Inflammatory macrophage (primary cell): ENCODE measurements at regions not wholly inside any gene's neighbourhood (a gene's known extent, or its start where the extent isn't known, plus 50 kb on each side); places are given as distances from the start of the nearest gene placed in this dataset.
A peak's percentile ranks its signal among the peaks of the same experiment; 100 is the strongest.

Experiments
- DNase-seq, 2 donors: peaks; one replicate each; pipeline ENCODE4 v3.0.0-alpha.2; 2020 to 2022

DNA sequence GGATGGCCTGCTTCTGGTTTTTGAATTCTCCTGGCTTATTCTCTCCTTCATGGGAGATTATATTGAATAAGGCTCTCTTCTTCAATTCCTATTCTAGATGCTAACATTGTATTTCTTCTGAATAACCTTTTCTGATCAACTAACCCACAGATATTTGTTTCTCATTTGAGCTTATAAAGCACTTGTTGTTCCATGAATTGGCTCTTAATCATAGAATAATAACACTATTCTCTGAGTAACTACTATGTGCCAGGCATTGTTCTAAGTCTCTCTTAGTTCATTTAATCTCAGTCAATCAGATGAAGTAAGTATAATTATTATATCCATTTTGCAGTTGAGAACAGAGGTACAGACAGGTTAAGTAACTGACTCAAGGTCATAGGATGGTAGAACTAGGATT is 136.3 kb upstream of the MLIP start:
- DNase-seq, result no peak

DNA sequence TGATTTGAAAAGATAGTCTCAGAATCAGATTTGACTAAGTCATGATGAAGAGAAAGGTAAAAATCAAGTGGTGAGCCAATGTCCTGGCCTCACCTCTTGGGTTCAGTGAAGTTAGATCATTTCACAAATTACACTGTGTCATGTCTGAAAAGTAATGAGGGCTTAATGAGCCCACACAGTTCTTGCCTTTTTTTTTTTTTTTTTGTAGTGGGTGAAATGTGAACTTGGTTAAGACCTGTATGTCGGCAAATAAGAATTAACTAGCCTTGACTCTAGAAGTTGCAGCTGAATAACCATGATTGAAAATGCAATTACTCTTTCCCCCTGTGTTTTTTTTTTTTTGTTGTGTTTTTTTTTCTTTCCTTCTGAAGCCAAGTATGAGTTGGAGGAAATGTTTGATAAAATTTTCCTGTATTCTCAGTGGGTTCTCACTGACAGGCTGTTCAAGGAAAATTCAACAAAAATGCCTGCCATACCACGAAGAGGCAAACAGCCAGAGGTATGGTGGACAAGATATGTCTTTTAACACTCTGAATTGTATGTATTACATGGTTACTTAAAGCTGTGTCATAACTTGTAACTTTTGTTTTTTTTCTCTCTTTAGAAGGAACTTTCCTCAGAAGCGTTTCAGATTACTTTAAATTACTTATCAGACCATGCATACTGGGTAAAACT is 135.2 kb upstream of the MLIP start:
- no peak for DNase-seq

DNA sequence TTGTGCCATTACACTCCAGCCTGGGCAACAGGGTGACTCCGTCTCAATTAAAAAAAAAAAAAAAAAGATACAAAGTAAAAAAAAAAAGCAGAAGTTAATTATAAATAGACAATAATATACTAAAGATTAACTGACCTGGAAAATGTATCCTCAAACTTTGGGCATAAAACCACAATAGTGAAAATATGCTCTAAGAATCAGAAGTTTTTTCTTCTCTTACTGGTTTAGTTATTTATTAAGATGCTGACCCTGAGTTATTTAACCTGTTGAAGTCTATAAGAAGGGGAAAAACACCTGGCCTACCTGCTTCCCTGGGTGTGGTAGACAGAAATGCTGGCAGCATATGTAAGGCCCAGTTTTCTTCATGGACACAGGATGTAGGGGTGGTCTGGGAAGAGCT is 133.7 kb upstream of the MLIP start:
- no peak for DNase-seq

DNA sequence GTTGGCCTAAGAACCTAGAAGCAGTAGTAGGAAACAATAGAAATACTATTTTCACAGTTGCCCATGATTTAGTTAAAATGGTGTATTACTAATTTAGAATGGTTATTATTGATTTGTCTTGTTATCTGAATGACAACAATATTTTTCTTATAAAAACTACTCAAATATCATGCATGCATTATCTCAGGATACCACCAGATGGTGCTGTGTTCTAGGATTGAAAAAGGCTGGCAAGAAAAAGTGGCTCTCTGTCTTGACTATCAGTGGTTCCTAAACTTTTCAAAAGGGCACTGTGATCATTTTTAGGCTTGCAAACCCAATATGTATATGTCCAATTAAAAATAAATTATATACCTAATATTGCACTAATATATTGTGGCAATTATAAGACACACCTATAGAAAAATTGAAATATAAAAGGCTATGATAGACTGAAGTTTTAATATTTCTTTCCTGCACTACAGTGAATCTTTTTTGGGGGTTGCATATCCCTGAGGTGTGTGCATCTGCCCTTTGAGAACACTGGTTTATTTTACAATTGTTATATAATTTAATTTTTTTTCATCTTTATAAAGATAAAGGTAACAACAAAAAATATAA is 131.7 kb upstream of the MLIP start:
- DNase-seq, result peak; percentile 17 to 45

DNA sequence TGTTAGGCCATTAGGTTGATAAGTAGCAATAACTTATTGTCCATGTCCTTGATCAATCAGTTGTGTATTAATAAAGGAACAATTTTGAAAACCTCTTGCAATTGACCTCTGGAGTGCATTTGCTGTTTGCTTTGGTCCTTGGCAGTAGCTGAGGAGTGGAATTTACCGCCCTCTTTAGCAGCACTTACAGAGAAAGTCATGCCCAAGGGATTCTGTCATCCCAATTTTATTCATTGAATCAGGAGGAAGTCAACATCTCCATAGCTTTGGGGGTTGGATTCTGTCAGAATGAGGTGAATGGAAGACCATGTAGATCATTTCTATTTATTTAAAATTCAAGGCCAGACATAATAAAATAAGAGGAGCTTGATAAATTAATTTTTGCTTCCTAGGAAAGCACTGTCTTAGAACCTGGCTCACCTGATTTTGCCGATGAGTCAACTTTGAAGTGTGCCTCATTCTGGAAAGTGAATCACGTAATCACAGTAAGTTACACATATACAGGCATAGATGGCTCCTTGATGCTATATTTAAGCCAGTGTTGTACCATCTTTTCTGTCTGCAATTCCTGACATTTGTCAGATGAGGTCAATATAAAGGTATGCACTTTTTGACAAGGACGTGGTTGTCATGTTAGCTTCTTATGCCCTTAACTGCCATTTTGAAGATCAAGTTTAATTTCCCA is 128.7 kb upstream of the MLIP start:
- DNase-seq, result no peak

DNA sequence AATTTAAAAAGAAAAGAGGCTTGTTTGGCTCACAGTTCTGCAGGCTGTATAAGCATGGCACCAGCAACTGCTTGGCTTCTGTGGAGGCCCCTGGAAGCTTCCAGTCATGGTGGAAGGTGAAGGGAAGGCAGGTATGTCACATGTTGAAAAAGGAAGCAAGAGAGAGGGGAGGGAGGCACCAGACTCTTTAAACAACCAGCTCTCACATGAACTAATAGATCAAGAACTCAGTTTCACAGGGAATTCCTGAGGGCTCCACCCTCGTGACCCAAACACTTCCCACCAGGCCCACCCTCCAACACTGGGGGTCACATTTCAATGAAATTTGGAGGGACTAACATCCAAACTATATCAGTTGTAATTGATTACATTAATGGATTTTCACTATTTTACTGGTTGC is 127.9 kb upstream of the MLIP start:
- no peak for DNase-seq

DNA sequence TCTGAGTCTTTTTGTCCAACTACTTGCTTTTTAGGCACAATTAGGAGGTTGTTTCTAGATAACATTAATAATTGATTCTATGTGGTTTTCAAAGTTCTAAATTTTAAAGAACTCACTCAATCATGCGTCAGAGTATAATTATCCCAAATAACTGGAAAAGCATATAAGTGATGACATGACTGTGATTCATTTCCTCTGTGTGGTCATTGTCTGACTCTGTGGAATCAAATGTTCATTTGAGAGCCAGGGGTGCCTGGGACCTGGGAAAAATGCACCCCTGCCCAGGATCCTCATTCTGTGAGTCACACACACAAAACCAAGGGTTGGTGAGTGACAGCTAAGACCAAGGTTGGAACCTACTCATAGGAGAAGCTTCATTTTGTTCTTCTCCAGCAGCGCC is 127.1 kb upstream of the MLIP start:
- no peak for DNase-seq

DNA sequence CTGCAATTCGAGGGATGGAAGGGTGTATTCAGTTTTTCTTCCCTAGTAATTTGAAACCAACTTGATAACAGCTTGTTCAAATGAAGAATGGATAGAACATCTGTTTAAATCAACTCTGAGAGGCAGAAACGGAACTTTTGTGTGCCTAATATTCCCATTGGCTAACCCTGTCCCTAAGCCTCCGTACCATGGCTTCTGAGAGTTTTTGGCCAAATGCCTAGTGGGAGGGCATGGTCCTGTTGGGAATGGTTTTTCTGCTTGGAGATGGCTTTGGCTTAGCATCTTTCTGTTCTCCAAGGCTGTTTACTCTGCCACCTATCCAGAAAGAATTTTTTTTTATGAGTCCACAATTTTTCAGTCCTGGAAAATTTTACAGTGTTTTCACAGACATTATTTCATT is 126.7 kb upstream of the MLIP start:
- DNase-seq, result no peak

DNA sequence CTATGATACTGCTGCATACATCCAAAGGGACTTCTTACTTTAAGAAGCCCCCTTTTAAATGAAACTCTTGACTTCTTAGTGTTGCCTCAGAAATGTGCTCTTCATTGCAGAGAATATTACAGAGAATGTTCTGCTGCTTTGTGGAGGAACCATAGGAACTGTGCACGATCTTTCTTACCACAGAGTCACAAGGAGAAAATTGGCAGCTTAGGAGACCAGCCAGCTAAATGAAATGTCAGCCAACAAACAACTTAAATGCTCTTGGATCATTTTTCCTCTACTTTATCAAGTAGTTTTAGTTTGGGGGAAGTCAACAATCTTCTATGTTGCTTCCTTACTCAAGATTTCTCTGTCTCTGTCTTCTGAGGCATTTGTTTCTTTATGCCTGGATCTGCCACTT is 125.9 kb upstream of the MLIP start:
- no peak for DNase-seq

DNA sequence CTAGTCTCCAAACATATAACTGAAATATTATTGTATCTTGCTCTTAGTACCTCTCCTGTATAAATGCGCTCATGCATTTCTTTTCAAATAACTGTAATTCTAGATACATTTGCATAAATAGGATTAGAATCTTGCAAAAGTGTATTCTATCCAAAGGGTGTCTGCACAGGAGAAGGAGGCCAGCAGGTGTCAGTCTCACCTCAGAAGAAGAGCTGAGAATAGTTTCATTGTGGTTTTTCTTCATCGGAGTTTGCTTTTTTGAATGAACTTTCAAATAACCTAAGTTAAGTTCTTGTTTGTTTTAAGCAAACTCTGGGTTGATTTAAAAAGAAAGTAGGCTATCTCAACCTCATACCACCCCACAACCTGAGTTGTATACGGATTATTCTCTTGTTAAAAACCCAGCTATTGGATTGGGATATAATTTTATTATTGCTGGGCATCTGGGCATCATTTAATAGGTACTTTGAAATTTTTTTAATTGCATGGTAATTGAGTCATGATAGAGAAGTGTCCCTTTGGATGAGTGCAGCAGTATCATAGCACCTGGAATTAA is 125.0 kb upstream of the MLIP start:
- no peak for DNase-seq

DNA sequence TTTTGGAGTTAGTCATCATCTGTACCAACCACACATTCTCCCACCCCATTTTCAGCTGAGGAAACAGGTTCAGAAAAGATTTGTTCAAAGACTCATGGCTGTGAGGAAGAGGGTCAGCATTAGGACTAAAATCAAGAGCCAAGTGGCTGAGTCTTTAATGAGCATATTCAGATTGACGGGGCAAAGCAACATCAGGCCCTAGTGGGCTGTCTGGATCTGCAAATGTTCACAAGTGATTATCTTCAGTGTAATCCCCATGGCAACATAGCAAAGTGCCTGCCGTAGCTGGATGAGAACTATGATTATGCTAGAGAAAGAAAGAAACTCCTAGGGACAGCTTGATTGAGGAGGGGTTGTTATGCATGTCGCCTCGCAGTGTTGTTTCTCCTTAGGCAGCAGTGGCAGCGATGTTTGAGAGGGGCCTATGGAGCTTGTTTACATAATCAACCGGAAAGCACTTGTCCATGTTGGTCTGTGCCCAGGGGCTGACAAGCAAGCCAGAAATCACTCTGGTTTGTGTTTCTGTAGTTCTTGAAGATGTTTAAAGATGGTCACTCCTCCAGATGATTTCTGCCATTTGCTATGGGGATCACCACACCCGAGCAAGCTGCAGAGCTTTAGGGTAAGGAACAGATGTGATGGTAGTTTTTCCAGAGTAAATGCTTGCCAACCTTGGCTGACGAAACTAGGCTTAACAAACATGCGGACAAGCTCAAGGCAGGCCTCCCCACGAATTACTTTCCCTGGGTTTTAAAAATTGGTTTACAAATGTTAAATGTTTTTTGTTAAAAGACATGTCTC is 124.3 kb upstream of the MLIP start:
- DNase-seq, result no peak

DNA sequence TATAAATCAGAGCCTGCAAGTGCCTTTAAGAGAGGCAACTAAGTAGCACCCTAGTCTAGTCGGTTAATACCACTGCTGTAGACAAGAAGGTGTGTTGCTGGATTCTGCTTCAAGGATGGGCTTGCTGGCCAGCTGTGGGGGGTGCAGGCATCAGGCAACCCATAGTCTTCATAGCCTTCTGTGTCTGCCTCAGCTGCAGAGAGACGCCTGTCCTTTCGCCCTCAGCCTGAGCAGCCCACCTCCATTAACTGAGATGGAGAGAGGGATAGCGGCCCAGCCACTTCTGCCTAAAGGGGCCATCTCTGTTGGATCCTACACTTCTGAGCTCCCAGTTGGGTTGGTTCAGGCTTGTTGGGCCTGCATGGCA is 123.7 kb upstream of the MLIP start:
- no peak for DNase-seq

DNA sequence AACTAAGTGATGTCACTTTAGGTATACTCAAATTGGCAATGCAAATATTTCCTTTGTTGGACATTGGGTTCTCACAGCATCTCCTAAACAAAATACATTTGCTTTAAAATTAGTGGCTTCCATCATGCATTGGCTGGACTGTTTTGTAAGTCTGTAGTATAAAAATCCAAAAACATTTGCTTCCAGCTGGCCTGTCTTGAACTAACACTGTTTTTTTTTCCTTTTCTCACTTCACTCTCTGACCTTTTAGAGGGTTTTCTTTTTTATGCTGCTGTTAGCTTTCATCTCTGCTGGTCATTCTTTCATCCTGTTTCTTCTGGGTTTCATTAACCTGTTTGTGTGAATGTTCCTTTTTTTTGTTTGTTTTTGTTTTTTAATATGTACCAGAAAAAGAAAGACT is 121.7 kb upstream of the MLIP start:
- DNase-seq, result no peak

DNA sequence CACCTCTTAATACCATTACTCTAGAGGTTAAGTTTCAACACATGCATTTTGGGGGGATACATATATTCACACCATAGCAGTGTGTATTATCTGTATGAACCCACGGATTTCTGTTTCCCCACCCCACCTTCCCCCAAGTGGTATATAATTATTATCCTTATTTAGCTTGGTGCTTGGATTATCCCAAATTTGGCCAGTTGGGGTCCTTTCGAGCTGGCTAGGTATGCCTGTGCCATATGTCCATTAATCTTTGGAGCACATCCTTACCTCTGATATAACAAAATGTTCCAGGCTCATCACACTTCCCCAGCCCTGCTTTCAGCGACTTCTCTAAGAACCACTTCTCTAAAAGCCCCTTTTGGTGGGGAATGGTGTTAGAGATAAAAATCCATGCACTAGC is 118.7 kb upstream of the MLIP start:
- DNase-seq, result no peak

DNA sequence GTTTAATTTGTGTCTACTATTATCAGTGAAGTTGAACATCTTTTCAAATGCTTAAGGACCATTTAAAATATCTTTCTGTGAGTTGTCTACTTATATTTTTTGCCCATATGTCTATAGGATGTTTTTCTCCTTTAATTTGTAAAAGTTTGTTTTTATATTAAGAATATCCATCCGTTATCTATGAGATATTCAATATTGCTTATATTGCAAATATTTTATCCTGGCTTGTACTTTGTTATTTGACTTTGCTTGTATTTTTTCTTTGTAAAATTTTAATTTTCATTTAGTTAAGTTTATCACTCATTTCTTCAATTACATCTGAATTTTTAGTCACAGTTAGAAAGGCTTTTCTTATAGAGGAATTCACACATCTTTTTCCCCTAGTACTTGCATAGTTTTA is 117.0 kb upstream of the MLIP start:
- DNase-seq, result no peak

DNA sequence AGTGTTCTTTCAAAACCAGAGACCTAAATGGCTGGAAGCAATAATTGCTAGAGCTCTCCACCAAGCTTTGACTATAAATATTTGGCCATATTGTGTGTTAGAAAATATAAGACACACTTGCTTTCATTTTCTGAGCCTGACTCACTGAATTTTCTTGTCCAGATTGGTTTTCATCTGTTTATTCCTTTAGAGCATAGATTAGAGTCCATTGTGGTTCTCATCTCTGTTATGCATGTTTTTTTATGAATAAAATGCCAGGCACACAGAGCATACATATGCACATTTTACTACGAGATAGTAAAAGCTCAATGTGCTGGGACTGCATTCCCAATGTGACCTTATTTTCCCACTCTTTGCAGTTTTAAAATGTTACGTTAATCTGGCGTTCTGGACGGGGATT is 115.3 kb upstream of the MLIP start:
- no peak for DNase-seq

DNA sequence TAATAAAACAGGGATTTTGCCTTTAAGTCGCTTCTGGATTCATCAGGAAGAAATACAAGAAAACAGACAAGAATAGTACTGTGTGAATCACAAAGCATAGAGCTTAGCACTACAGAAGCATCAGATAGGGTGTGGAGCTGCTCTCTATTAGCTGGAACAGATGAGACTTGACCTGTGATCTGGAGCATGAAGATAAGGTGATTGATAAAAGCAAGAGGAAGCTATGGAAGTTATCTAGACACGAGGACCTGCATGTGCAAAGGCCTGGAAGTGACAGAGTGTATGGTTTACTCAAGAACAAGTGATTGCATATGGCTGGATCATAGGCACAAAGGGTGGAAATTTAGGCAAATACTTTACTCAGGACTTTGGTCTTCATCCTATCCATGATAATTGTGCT is 112.9 kb upstream of the MLIP start:
- DNase-seq, result no peak

DNA sequence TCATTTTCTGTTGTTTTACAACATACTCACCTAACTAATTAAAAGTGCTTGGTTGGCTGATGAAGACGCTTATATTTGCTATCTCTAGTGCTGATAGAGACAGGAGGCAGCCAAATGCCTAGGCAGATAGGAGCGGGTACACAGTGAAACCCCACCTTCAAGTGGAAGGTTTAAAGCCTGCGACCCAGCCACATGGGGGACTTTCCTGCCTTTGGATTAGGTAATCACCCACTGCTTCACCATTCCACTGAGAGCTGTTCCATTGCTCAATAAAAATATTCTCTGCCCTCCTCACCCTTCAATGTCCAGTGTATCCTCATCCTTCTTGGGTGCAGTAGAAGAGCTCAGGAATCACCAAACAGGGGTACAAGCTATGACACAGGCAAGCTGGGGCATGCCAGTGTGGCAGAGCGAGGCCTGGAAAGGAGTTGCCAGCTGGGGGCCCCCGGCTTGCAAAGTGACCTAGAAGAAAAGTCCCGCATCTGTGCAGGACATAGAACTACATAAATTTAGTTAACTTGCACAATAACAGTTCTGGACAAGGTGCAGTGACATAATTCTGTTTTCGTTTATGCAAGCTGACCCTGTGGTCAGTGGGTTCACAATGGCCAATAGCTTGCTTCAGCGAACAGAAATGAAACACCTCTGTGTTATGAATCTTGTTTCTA is 112.0 kb upstream of the MLIP start:
- DNase-seq, result no peak

DNA sequence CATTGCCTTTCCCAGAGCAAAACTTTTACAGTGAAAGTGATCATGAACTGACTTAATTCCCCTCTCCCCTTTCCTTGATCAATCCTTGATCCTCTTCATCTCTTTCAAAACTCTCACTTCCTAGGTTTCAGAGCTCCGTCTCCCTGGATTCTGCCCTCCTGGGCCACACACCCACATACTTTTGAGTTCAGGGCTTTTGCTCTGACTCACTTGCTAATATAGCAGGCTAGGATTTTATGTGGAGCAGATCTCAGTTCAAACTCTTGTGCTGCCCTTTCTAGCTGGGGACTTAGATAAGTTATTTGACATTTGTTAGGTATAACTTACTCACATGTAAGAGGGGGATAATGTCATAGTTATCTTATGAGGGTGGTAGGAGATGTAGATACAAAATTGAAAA is 109.1 kb upstream of the MLIP start:
- DNase-seq, result no peak

DNA sequence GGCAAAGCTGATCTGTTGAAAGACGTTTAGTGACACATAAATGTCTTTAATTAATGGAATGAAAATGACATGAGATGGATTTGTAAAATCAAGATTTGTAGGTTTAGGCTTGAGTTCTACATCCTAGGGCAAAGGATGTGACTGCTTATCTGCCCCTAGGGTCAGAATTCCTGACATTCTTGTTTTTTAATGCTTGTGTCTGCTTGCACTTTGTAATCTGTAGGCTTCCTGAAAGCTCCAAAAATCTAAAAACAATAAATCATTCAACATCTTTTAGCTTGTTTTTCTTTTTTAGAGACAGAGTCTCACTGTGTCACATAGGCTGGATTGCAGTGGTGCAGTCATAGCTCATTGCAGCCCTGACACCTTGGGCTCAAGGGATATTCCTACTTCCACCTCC is 107.9 kb upstream of the MLIP start:
- DNase-seq, result no peak

DNA sequence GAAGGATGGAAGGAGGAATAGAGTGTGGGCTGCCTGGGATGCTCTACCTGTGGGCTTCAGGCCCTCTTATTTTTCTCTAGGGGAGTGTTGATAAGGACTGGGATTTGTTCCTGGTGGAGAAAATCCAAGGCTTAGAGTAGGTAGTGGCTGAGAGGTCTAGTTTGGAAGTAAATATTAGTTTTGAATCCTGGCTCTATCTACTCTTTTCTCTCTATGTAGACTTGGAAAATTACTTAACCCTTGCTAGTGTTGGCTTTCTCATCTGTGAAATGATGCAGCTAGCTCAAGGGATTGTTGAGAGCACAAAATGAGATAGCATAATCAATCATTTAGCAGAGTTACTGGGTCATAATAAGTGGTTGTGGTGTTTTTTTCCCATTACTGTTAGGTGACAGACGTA is 102.7 kb upstream of the MLIP start:
- DNase-seq, result no peak

DNA sequence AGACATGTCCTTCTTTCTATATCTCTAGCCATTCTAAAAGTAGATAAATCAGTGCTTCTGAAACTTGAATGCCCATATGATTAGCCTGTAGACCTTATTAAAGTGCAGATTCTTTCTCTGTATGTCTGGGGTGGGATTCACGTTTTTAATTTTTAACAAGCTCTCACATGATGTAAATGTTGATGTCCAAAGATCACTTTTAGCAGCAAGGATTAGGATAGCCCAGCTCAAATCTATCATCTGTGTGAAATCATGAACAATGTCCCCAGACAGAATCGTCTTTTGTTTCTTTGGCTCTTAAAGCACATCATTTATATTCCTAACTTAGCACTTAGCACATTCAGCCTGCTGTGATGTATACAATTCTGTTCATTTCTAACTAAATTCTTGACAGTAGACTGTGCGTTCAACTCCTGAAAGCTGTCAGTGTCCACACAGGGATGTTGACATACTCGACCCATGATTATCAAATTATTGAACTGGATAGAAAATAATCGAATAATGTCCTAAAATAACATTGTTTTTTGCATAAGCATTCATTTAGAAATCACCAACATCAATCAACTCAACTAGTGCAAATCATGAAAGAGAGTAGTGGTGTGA is 102.1 kb upstream of the MLIP start:
- no peak for DNase-seq
